HAP-1 (cell line): ENCODE measurements at regions not wholly inside any gene's neighbourhood (a gene's known extent, or its start where the extent isn't known, plus 50 kb on each side); places are given as distances from the start of the nearest gene placed in this dataset.

ENCODE experiments used
- DNase-seq, 2 experiments: peaks; one replicate each; pipeline ENCODE4 v3.0.0-alpha.2; 2016 to 2020; ENCODE audit warnings: low spot score in 2 of 2
- H3K27me3 ChIP-seq: fragments of 250-450 bp; sonication (Bioruptor Pico); 2 replicates; pipeline ENCODE4 v1.5.1; 2020; ENCODE audit warnings: low read depth, mild to moderate bottlenecking, moderate library complexity
- H3K36me3 ChIP-seq: fragments of 250-450 bp; sonication (Bioruptor Pico); replicated peaks from 2 replicates; pipeline ENCODE4 v1.5.1; 2020; ENCODE audit warnings: mild to moderate bottlenecking
- H3K4me1 ChIP-seq: fragments of 250-450 bp; sonication (Bioruptor Pico); 2 replicates; pipeline ENCODE4 v1.5.1; 2020; ENCODE audit warnings: mild to moderate bottlenecking
- H3K4me3 ChIP-seq: fragments of 250-450 bp; sonication (Bioruptor Pico); 2 replicates; pipeline ENCODE4 v1.5.1; 2020; ENCODE audit warnings: mild to moderate bottlenecking, moderate library complexity
- H3K9me3 ChIP-seq: fragments of 250-450 bp; sonication (Bioruptor Pico); 2 replicates; pipeline ENCODE4 v1.5.1; 2020; ENCODE audit warnings: mild to moderate bottlenecking, moderate library complexity
- in situ Hi-C: fragments of 300-500 bp; cut with MboI; formaldehyde crosslinking; loops from 3 replicates; pipeline ENCODE4 v1.14.3; 2020; ENCODE audit warnings: low sequenced_read_pairs, inconsistent platforms, mixed read lengths

DNA sequence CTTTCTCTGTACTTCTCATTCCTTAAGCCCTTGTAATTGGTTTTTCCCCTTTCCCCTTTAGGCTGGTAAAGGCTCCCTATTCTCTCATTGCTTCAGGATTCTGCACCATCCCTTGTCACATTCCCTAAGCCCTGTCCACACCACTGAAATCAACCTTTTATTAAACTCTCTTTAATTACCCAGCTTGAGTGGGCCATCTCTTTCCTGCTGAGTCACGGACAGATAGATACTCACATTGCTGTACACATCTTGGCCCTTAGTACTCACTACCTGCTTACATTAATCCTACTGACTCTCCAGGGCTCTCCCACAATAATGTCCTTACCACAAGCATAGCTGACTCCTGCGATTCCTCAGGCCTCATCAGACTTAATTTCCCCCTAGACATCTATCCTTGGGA lies 94.0 kb upstream of the PCGF5 start:
- H3K27me3 ChIP-seq: no peaks in the 10 kb centered on the region
- in situ Hi-C loops: no loop called here
- H3K36me3 ChIP-seq: no peaks in the 10 kb centered on the region
- no peak for DNase-seq
- H3K4me3 ChIP-seq: no peak overlapping the region
- peaks cover 12% of the 10 kb centered on the region for H3K4me1 ChIP-seq
- no peaks in the 10 kb centered on the region for H3K9me3 ChIP-seq

DNA sequence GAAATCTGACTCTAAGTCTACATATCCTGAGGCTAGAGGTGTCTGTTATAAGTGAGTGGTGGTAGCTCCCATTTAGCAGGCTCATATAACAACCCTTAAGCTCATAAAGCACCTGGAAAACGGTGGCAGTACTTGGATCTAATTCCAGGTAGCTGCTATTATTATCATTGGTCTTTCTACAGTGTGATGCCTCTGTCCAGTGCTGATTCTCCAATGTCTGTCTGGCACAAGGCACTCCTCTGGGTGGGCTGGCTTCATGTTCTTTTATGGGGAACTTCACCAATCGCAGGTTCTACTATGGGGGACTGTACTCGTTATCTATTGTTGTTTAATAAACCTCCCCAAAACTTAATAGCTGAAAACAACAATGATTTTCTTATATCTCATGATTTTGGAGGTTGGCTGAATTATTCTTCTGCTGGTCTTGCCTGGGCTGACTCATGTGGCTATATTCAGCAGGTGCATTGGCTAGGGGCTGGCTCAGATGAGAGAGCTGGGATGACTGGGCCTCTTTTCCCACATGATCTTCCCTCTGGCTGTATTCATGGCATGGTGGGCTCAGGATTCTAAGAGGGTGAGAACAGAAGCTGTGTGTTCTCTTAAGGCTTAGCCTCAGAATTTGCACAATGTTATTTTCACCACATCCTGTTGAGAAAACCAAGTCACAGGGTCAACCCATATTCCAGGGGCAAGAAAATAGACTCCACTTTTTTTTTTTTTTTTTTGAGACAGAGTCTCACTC lies 93.0 kb upstream of the PCGF5 start:
- no peaks in the 10 kb centered on the region for H3K27me3 ChIP-seq
- H3K4me3 ChIP-seq: no peak overlapping the region
- H3K9me3 ChIP-seq: no peaks in the 10 kb centered on the region
- in situ Hi-C loops: no loop called here
- DNase-seq: no peak
- H3K4me1 ChIP-seq: peaks cover 12% of the 10 kb centered on the region
- H3K36me3 ChIP-seq: no peaks in the 10 kb centered on the region

DNA sequence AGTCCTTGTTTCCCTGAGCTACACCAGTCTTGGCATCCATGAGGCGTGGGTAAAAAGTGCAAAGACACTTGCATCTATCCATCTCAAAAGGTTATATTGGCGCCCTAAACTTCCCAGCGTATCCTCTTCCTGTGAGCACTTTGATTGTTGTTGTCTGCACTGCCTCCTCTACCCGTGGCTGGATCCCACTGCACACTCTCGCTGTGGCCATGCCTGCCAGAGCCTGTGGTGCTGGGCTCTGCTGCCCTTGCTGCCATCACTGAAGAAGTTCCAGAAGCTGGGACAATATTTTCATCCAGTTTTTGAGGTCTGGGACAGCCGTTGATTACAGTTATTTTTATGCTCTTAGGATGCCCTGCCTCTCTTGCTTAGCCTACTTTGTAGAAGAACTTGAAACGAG lies 85.3 kb upstream of the PCGF5 start:
- H3K27me3 ChIP-seq: no peaks in the 10 kb centered on the region
- in situ Hi-C loops: no loop called here
- H3K4me3 ChIP-seq: no peak overlapping the region
- H3K36me3 ChIP-seq: no peaks in the 10 kb centered on the region
- H3K4me1 ChIP-seq: no peaks in the 10 kb centered on the region
- H3K9me3 ChIP-seq: no peaks in the 10 kb centered on the region
- no peak for DNase-seq

DNA sequence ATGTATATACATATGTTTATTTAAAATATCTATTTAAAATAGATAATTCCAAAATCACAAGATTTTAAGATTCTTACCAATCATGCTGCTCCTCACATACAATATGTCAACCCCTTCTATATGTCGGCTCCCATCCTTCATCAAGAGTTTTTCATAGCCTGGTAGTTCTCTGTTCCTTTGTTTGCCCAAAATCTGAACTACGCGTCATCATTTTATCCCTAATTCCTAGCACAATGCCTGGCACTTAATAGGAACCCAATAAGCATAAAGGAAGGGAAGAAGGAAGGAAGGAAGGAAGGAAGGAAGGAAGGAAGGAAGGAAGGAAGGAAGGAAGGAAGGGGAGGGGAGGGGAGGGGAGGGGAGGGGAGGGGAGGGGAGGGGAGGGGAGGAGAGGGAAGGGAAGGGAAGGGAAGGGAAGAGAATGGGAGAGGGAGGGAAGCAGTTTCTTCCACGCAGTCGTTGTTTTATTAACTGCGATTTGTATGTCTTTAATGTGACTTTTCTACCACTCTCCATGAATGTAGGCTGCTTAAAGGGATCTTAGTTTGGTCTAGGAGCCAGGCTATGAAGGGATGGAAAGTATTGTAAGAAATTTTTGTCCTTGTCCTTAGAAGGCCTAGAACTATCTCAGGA lies 83.3 kb upstream of the PCGF5 start:
- Histone ChIP-seq H3K36me3 (no peaks in the 10 kb centered on the region), H3K9me3 (no peaks in the 10 kb centered on the region), H3K27me3 (no peaks in the 10 kb centered on the region), H3K4me3 (no peak overlapping the region), H3K4me1 (no peaks in the 10 kb centered on the region)
- no peak for DNase-seq
- in situ Hi-C loops: no loop called here

DNA sequence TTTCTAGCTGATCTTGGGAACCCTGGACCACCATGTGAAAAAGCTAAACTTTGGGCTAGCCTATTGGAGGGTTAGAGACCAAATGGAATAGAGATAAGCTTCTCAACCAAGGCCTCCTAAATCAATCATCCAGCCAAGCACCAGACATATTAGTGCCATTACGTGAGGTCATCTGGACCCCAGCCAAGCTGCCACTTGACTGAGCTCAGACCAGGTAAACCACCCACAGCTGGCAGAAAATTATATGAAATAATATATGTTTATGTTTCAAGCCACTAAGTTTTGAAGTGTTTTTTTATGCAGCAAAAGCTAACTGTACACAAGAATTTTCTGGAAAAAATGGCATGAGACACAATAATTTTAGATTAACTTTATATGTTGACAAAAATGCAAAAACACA lies 82.6 kb upstream of the PCGF5 start:
- Histone ChIP-seq H3K27me3 (no peaks in the 10 kb centered on the region), H3K4me3 (no peak overlapping the region), H3K9me3 (no peaks in the 10 kb centered on the region), H3K36me3 (no peaks in the 10 kb centered on the region), H3K4me1 (no peaks in the 10 kb centered on the region)
- DNase-seq: no peak
- in situ Hi-C loops: no loop called here

DNA sequence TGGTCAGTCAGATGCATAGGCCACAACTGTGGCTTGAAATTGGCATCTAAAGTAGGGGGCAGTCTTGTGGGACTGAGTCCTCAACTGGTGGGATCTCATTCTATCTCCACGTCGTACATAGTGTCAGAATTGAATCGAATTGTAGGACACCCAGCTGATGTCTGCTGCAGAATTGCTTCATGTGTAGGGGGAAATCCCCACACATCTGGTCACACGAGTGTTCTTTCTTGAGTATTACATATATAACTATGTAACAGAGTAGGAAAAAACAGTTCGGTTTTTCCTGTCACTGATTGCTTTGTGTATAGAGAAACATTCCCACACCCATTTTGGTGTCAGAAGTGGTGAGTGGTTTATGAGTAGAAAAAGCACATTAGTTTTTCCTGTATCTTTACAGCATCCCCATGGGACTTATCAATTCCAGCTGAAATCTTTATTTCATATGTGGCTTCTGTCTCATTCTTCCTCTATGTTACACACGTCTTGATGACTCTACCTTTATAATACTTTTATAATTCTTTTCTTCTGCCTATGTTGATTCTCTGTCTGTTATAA lies 79.4 kb upstream of the PCGF5 start:
- in situ Hi-C loops: no loop called here
- Histone ChIP-seq H3K9me3 (no peaks in the 10 kb centered on the region), H3K36me3 (no peaks in the 10 kb centered on the region), H3K27me3 (no peaks in the 10 kb centered on the region), H3K4me1 (no peaks in the 10 kb centered on the region), H3K4me3 (no peak overlapping the region)
- no peak for DNase-seq

DNA sequence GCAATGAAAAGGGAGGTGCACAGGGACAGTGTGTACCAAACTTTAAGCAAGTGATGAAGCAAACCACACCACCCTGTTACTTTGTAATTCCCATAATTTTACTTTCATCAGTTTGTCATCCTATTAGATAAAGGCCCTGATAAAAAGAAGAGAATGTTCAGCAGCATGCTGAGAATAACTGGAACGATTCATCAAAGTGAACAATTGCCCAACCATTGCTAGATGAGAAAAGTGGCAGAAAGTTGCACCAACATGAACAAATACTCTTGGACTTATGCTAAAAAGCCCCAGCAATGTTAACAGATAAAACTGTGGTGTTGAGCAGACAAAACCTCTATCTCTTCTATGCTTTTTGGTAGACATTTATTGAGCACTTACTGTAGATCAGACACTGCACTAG lies 75.5 kb upstream of the PCGF5 start:
- Histone ChIP-seq H3K4me3 (no peak overlapping the region), H3K36me3 (no peaks in the 10 kb centered on the region), H3K27me3 (no peaks in the 10 kb centered on the region), H3K9me3 (no peaks in the 10 kb centered on the region), H3K4me1 (no peaks in the 10 kb centered on the region)
- no peak for DNase-seq
- in situ Hi-C loops: no loop called here

DNA sequence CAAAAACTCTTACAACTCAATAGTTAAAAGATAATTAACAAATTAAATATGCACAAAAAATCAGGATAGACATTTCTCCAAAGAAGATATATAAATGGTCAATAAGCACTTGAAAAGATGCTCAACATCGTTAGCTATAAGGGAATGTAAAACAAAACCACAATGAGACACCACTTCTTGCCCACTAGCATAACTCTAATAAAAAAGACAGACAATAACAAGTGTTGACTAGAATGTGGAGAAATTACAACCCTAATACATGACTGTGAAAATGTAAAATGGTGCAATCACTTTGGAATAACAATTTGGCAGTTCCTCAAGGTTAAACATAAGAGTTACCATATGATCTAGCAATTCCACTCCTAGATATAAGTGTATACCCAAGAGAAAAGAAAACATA lies 74.3 kb upstream of the PCGF5 start:
- H3K9me3 ChIP-seq: no peaks in the 10 kb centered on the region
- DNase-seq: no peak
- no peak overlapping the region for H3K4me3 ChIP-seq
- H3K4me1 ChIP-seq: no peaks in the 10 kb centered on the region
- H3K36me3 ChIP-seq: no peaks in the 10 kb centered on the region
- in situ Hi-C loops: no loop called here
- no peaks in the 10 kb centered on the region for H3K27me3 ChIP-seq

DNA sequence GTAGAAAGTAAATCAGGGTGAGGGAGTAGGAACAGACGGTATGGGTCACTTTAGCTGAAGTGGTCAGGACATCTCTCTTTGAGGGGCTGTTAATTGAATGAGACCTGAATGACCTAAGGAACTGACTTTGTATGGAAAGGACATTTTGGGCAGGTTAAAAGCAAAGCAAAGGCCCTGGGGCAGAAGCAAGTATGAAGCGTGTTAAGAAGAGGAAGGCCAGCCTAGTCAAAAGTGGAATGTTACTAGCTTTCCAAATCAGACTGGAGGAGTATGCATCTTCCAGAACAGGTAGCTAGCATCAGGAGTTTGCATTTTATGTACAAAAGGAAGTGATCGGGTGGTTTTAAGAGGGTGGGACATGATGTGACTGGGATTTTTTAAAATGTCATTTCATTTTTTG lies 70.9 kb upstream of the PCGF5 start:
- no peaks in the 10 kb centered on the region for H3K36me3 ChIP-seq
- in situ Hi-C loops: no loop called here
- no peaks in the 10 kb centered on the region for H3K9me3 ChIP-seq
- no peak for DNase-seq
- H3K4me1 ChIP-seq: no peaks in the 10 kb centered on the region
- H3K27me3 ChIP-seq: no peaks in the 10 kb centered on the region
- no peak overlapping the region for H3K4me3 ChIP-seq

DNA sequence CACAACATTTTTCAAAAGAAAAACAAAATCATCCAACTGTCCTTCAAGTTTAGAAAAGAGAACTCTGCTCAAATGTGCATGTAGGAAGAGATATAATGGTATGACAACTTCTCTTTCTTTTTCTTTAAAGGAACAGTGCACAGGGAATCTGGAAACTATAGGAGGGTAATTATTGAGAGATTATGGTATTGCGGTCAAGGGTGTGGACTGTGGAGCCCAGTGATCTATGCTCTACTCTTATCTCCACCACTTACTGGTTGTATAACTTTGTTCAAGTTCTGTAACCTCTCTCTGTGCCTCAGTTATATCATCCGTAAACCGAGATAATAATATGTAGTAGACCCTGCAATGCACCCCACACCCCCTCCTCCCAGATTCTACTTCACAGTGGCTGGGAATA lies 69.8 kb upstream of the PCGF5 start:
- Histone ChIP-seq H3K4me1 (no peaks in the 10 kb centered on the region), H3K9me3 (no peaks in the 10 kb centered on the region), H3K4me3 (no peak overlapping the region), H3K36me3 (no peaks in the 10 kb centered on the region), H3K27me3 (no peaks in the 10 kb centered on the region)
- in situ Hi-C loops: no loop called here
- no peak for DNase-seq

DNA sequence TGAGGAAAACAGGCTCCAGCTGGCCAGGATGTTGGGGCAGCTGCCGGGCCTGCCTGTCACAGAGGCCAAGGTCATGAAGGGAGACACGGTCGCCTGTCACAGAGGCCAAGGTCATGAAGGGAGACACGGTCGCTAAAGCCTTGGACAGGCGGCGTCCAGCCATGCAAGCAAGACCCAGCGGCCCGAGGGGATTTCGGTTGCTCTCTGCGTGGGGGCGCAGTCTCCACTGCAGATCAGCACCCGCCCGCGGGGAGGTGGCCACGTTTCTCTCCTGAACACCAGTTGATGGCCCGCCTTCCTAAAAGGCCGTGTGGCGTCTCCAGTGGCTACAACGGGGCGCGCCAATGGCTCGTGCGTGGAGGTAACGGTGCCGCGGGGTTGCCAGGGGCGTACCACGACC lies 67.0 kb upstream of the PCGF5 start:
- in situ Hi-C loops: no loop called here
- Histone ChIP-seq H3K4me1 (no peaks in the 10 kb centered on the region), H3K27me3 (no peaks in the 10 kb centered on the region; the same call in 1 of the 2 replicates), H3K36me3 (no peaks in the 10 kb centered on the region), H3K9me3 (no peaks in the 10 kb centered on the region), H3K4me3 (no peak overlapping the region)
- no peak for DNase-seq

DNA sequence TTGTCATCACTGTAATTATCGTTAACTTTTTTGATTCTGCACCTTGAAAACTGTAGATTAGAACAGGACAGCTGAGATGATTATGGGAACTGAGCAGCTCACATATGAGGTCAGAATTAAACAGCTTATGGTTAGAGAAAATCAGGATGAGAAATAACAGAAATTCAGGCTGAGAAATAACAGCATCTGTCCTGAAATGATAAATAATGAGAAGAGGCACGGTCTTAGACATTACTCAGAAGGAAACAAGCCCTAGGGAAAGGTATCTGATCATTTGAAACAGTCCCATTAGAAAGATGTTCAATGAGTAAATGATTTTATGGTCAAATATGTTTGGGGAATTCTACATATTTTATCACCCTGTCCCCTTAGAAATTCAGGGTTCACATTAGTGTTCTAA lies 65.6 kb upstream of the PCGF5 start:
- no peaks in the 10 kb centered on the region; the same call in 1 of the 2 replicates for H3K27me3 ChIP-seq
- no peaks in the 10 kb centered on the region for H3K36me3 ChIP-seq
- no peak for DNase-seq
- in situ Hi-C loops: no loop called here
- no peaks in the 10 kb centered on the region for H3K4me1 ChIP-seq
- H3K4me3 ChIP-seq: no peak overlapping the region
- H3K9me3 ChIP-seq: no peaks in the 10 kb centered on the region

DNA sequence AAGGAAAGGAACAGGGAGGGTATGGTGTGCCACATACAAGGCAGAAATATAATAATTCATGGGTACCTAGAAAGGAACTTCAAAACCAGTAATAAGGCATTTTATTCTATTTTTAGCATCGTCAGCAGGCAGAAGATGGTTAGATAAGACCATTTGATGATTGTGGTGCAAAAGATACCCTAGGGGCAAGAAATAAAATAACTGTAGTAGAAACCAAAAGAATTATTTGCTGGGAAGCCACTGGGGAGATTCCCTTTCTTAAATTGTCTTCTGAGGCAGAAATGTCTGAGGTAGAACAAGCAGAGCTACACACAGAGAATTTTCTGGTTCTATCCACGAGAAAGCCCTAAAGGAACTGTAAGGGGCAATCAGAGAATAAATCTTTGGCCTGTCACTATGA lies 64.3 kb upstream of the PCGF5 start:
- H3K4me3 ChIP-seq: no peak overlapping the region
- H3K4me1 ChIP-seq: no peaks in the 10 kb centered on the region
- no peak for DNase-seq
- H3K27me3 ChIP-seq: no peaks in the 10 kb centered on the region; the same call in 1 of the 2 replicates
- no peaks in the 10 kb centered on the region for H3K9me3 ChIP-seq
- in situ Hi-C loops: no loop called here
- no peaks in the 10 kb centered on the region for H3K36me3 ChIP-seq

DNA sequence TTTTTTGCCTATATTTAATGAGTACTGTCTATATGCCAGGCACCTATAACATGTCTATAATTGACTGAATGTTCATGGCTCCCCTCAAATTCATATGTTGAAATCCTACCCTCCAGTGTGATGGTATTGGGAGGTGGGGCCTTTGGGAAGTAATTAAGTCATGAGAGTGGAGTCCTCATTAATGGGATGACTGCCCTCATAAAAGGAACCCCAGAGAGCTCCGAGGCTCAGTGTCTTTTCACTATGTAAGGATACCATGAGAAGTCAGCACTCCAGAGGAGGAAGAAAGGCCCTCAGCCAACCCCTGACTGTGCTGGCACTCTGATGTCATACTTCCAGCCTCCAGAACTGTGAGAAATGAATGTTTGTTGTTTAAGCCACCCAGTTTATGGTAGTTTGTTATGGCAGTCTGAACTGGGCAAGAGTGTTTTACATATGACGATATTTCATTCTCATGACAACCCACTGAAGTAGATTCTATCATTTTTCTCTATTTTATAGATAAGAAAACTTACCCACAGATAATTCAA lies 61.1 kb upstream of the PCGF5 start:
- Histone ChIP-seq H3K9me3 (no peaks in the 10 kb centered on the region), H3K4me1 (no peaks in the 10 kb centered on the region), H3K4me3 (no peak overlapping the region), H3K27me3 (no peaks in the 10 kb centered on the region; the same call in 1 of the 2 replicates), H3K36me3 (no peaks in the 10 kb centered on the region)
- in situ Hi-C loops: no loop called here
- no peak for DNase-seq
